Suppressor macrophage (primary cell): ENCODE measurements at regions not wholly inside any gene's neighbourhood (a gene's known extent, or its start where the extent isn't known, plus 50 kb on each side); places are given as distances from the start of the nearest gene placed in this dataset.
"Not testable (repeated sequence)": the region's sequence is repeated elsewhere in the genome, so short reads cannot be mapped to it uniquely, and the experiment has no call there.

ENCODE experiments used
- DNase-seq, 4 experiments: peaks; one replicate each; pipeline ENCODE4 v3.0.0-alpha.2; 2020 to 2022

DNA sequence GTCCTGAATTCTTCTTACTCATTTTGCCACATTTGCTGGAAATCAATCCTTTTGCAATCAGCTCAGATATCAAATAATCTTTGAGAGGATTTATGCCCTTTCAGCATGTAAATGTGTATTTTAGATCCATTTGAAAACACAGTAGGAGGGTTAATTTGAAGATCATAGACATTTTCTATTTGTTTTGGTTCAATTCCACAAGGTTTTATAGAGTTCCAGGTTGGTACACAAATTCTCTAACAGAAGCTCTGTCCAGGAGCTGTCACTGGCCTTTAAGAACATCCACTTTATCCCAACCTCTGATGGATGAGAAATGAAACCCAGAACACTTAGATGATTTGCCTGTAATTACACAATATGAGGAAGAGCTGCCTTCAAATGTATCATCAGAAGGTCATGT is 157.3 kb upstream of the CHAC2 start:
- no peak for DNase-seq

DNA sequence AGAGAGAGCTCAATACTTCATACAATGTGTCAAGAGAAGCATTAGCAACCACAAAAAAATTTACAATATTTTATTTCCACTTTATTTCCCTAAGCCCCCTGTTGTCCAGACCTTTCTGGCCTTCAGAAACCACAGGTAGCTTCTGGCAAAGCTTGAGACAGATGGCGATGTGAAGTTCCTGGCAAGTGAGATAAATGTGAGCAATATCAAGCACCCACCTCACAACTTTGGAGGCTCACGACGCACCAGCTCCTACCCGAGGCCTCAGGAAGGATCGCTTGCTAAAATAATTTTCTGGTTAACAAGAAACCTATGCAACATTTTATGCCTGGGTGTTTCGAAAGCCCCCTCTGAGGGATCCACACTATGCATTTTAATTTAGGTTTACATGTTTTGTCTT is 158.1 kb upstream of the CHAC2 start:
- no peak for DNase-seq

DNA sequence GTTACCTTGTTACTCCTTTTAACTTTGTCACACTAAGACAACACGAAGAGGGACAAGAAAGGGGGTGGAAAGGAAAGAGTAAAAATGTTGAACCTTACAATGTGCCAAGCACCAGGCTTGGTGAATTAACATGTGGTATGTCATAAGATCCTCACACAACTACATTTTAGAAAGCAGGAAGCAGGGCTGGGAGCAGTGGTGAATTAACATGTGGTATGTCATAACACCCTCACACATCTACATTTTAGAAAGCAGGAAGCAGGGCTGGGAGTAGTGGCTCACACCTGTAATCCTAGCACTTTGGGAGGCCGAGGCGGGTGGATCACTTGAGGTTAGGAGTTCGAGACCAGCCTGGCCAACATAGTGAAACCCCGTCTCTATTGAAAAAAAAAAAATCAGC is 159.3 kb upstream of the CHAC2 start:
- DNase-seq = no peak

DNA sequence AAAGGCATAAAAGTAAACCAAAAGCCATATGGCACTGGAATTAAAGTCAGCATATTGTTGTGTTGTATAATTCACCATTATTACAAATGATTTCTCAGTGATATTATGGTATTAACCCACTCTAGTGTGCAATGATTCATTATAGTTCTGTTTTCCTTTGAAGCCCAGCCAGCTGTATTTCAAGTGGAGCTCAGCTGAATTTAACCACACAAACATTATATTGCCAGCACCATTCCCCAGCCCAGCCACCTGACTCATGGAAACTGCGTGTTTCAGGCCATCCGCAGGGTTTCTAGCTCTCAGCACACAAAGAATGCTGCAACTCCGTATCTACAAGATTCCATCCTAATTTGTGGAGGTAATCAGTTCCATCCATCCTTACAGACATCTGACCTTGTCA is 166.8 kb upstream of the CHAC2 start:
- DNase-seq = no peak

DNA sequence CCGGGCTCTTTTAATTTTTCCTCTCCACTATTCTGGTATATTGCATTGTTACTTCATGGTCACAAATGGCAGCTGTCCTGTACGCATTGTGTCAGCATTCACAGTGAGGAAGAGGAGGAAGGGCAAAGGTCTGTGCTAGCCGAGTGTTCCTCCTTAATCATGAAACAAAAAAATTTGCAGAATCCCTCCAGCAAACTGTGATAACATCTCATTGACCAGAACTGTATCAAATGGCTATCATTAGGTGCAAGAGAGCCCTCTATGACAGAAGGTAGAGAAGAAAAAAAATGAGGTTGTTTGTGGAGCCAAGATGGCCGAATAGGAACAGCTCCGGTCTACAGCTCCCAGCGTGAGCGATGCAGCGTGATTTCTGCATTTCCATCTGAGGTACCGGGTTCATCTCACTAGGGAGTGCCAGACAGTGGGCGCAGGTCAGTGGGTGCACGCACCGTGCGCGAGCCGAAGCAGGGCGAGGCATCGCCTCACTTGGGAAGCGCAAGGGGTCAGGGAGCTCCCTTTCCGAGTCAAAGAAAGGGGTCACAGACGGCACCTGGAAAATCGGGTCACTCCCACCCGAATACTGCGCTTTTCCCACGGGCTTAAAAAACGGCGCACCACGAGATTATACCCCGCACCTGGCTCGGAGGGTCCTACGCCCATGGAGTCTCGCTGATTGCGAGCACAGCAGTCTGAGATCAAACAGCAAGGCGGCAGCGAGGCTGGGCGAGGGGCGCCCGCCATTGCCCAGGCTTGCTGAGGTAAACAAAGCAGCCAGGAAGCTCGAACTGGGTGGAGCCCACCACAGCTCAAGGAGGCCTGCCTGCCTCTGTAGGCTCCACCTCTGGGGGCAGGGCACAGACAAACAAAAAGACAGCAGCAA is 180.6 kb upstream of the CHAC2 start:
- not testable (repeated sequence) for DNase-seq

DNA sequence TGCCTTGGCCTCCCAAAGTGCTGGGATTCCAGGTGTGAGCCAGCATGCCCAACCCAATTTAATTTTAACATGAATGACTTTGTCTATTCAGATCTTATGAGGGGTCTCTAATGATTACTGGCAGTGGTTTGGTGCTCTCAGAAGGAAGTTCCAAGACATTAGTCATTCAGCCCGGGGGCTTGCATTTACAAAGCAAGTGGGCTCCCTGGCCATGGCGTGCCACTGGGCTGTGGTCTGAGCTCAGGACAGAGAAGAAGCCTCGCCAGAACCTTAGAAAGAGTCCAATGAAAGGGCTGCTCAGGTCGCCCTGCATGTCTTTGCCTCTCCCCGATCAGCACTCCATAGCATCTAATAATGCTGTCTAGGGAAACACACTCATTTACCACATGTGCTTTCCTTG is 182.6 kb upstream of the CHAC2 start:
- no peak for DNase-seq

DNA sequence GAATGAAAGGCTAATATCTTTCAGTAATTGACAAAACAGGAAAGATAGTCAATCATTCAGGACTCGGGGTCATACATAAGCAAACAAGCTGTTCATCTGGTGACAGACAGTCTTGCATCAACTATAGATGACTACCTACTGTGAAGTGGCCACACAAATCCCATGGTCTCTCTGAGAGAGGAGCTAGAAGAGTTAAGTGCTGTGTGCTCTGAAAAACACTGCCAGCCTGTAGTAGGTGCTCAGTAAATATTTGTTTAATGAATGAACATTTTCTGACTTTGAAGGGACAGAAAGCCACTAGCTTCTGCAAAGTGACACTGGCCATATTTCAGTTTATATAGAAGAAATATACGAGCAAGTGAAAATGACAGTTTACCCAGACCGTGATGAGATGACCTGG is 184.0 kb upstream of the CHAC2 start:
- DNase-seq = no peak

DNA sequence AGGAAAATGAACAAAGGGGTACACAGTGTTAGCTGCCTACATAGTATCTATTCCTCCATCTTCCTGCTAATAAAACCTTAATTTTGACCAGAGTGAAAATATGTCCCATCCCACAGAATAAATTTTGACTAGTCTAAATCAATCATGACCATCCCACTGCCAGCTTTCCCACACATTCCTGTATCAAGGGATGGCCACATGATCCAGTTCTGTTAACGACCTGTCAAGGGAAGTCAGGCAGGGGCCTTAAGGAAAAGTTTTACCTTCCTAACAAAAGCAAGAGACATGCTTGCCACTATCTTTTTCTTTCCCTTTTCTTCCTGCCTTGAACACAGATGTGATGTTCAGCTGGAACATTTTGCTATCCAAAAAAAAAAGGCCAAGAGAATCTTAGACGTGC is 185.0 kb upstream of the CHAC2 start:
- DNase-seq = no peak

DNA sequence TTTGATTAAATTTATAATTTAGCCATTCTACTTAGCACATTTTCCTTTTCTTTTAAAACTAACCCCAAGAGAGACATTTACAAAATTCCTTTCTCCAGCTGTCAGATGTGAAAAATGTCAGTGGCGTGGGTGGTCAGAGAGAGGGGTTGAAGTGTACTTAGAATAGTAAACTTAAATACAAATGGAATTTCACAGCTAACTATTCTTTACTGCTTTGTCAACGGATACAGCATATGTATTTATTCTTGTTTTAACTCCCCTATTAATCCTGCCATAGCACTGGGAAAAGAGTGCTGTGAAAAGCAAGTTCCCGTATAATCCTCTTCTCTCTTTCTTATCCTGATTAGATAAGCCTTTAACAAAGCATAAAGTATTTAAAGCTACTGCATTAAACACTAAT is 191.4 kb upstream of the CHAC2 start:
- DNase-seq = no peak

DNA sequence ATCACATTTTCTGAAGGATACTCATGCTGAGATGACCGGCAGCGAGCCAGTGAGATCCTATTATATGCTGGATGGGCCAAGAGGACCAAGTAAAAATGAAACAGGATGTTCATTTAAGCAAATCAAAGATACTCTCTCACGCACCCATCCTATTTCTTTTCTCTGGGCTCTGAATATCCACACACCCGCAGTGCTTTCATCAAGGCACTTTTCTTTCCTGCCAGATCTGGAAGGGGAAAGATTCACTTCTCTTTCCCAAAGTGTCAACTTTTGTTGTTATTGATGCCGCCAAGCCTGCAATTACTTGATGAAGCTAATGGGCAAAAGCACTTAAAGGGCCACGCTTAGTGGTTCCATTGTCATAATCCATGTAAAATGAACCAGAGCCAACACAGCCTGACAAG is 191.9 kb upstream of the CHAC2 start:
- DNase-seq = no peak

DNA sequence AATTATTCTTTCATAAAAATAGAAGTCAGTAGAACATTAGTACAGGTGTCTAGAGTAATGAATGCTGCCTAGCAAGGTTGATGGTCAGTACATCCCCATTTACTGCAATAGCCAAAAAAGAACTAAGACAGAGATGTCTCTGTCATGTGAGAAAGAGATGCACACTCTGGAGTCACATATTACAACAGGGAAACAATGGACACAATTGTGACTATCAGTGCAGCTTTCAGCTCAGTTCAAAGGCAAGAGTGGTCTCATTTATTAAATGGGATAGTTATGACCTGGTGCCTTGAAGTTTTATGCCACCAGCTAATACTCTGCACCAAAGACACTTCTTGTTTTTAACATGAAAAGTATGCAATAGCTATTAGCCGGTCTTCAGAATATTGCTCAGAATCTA is 194.9 kb upstream of the CHAC2 start:
- no peak for DNase-seq

DNA sequence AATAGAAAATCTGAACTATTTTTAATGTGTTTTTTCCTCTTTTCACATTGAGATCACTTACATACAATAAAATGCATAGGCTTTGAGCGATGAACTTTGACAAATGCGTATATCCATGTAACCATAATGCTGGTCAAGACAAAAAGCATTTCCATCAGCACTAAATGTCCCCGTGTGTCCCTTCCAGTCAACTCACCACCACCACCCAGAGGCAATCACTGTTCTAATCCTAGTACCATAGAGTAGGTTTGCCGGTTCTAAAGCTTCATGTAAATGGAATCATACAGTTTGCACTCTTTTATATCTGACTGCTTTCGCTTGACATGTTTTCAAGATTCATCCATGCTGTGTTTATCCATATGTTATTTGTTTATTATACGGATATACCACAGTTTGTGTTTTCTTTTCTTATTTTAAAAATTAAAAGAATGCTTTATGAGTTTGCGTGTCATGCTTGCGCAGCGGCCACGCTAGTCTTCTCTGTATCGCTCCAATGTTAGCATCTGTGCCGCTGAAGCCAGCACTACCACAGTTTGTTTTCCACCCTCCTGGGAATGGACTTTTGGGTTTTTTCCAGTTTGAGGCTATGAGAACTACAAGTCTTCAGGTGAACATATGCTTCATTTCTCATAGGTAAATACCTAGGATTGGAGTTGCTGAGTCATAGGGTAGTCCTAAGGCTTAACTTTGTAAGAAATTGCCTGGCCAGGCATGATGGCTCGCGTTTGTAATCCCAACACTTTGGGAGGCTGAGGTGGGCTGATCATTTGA is 197.5 kb upstream of the CHAC2 start:
- DNase-seq = no peak

DNA sequence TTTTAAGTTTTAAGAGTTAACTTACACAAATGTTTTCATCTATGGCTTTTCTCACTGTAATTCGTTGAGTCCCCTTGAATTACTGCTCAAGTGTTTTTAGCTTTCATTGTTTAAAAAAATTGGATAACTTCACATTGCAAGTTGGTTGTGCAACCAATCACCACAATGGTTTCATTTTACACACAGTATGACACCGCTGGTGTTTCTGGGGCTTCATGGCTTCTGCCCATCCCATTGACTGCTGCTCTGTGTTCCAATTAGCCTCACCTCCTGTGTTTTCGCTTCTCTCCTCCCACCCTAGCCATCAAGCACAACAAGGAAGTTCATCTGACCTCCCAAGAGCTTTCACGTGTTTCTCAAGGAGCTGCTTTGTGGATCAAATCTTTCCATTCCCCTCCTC is 199.1 kb upstream of the CHAC2 start:
- DNase-seq = no peak

DNA sequence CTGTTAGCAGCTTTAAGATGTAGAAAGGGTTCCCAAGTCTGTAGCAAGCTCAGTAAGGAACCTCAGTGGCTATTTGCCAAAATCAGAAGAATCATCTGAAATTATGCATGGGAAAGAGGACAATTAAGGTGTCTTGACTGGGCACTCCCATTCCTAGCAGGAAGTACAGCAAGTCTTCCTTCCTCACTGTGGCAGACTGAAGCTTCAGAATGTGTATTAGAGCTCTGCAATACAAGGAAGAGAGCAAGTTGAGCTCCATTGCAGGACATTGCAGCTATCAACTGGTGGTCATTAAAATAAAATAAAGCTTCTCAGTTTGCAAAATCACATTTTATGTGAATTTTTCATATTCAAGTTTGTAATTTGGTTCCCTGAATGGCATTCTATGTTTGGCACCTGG is 200.5 kb upstream of the CHAC2 start:
- no peak for DNase-seq

DNA sequence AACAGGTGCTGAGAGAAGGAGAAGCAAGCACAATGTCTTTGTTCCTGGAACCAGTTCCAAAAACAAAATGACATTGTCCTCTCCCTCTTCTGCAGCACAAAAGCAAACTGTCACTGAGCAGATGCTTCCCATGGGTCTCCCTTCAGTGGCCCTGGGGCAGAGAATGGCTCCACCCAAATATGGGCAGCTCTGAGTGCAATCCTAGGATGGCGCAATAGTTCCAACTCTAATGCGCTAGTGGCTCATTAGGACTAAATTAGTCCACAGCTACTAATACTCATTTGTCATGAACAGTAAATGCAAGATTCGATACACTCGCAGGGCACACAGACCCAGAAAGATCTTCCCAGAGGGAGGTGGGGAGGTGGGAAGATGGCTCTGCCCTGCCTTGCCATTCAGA is 205.2 kb upstream of the CHAC2 start:
- no peak for DNase-seq

DNA sequence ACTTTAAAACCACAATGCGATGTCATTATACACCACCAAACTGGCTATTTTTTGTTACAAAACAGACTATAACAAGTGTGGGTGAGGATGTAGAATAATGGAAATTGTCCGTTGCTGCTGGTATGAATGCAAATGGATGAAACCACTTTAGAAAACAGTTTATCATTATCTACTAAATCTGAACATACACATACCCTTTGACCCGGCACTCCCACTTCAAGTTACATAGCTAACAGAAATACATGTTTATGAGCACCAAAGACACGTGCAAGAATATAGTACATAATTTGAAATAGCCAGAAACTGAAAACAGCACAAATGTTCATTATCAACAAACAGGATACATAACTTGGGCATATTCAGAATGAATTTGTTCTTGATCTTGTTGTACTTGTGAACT is 206.4 kb upstream of the CHAC2 start:
- DNase-seq = no peak

DNA sequence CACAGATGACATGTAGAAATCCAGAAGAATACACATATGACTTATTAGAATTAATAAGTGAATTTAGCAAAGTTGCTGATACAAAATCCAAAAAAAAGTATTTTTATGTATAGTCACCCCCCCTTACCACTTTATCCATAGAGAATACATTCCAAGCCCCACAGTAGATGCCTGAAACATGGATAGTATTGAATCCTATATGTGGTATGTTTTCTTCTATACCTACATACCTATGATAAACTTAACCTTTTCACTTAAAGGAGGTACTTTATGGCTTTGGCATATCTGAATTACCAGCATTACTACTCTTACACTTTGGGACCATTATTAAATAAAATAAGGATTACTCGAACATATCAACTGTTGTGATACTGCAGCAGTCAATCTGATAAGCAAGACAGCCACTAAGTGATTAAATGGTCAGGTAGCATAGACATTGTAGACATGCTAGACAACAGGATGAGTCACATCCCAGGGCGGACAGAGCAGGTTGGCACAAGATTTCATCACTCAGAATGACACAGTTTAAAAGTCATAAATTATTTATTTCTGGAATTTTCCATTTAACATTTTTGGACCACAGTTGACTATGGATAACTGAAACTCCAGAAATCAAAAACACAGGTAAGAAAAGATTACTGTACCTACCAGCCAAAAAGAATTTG is 208.2 kb upstream of the CHAC2 start:
- DNase-seq = no peak

DNA sequence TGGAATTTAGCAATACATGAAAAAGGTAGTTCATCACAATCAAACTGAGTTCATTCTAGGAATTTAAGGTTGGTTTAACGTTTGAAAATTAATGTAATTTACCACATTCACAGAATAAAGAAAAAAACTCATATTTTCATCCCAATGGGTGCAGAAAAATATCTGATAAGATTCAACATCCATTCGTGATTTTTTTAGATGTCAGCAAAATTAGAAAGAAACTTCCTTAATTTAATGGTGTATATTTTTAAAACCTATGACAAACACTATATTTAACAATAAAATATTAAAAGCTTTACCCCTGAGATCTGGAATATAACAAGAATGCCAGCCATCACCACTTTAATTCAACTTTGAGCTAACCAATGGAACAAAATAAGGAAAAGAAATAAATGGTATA is 208.7 kb upstream of the CHAC2 start:
- no peak for DNase-seq

DNA sequence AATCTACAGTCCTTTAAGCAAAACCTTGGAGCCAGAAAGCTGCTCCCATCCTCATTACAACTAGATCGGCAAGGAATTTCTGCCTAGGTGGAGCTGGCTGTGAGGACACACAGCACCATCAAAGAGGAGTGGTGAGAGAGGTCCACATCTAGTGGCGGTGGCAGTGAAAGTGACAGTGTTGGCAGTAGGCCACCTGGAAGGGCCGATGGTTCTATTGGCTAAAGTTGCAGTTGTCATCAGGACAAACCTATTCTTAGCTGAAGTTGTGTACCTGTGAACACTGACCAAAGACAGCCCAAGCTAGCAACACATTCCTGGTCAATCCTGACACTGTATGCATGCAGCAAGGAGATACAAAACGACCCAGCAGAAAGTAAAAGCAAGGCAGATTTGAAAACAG is 218.1 kb upstream of the CHAC2 start:
- DNase-seq = no peak

DNA sequence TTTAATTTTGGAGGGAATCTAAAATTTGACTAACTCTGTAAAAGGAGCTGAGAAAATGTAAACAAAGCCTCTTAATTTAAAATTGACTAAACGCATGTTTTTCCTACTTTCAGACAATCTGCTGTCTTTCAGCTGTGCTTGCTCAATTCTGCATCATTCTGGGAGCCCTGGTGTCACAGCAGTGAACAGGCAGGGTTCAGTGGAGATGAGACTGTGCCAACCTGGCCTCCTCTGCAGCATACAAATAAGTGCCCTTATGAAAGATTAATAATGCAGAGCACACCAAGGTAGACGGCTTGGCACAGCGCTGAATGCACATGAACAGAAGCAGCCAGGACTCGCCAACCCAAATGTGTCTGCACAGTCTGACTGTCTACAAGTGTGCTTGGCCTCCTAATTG is 222.0 kb upstream of the CHAC2 start:
- DNase-seq = no peak

DNA sequence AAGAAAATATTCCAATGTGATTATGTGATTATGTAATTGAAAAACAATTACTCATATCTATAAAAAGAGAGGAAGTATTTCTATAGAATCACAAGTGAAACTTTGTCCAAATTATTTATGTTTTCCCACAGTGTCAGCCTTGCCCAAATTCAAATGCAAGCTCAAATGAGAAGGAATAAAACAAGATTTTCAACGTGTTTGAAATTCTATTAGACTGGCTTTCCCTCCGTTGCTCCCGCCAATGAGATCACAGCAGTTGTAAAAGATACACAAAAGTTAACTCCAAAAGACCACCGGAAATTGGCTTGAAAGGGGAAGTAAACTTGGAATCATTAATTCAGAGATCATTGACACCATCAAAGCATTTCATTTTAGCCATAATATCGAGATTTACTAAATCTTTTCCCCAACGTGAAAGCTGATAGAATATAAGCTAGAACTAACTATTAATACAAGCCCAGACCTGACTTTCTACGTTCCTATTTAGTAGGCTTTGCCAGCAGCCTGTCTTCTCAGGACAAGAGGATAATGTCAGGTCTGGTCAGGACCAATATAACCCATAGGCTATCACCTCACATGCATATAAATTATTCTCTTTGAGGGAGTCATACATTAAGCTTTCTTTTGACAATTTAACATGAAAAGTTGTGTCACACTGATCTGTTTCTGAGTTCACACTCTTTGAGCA is 222.6 kb upstream of the CHAC2 start:
- DNase-seq = no peak

DNA sequence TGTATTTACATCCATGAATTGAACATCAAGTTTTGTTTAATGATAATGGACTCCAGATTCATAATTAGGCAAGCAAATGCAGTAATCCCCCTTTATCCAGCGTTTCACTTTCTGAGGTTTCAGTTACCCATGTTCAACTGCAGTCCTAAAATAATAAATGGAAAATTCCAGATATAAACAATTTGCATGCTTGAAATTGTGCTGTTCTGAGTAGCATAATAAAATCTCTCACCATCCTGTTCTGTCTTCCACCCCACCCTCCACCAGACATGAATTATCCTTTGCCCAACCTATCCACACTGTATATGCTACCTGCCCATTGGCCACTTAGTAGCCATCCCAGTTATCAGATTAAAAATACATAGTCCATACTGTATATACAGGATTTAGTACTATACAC is 224.5 kb upstream of the CHAC2 start:
- DNase-seq = no peak
